BJ (cell line): ENCODE measurements at regions not wholly inside any gene's neighbourhood (a gene's known extent, or its start where the extent isn't known, plus 50 kb on each side); places are given as distances from the start of the nearest gene placed in this dataset.

Experiments
- CTCF ChIA-PET: fragments of 350-600 bp; formaldehyde crosslinking; extraction: SDS; loops from one replicate; lab custom pipeline; 2021; ENCODE audit warnings: antibody characterized with exemption, inconsistent platforms; lab: Yijun Ruan, JAX
- POLR2A ChIA-PET: fragments of 300-600 bp; sonication (Branson Sonifier 250); formaldehyde crosslinking; extraction: SDS; loops from one replicate; lab custom pipeline; 2021; ENCODE audit warnings: antibody characterized with exemption; lab: Charles Lee
- DNase-seq: peaks from one replicate; pipeline ENCODE4 v3.0.0-alpha.2; 2011; ENCODE audit warnings: low read depth
- H3K27me3 ChIP-seq: 2 replicates; pipeline ENCODE4 v1.6.0; 2011; ENCODE audit warnings: low read length; ENCODE audit not compliant: control insufficient read depth, insufficient read depth
- H3K36me3 ChIP-seq: 2 replicates; pipeline ENCODE4 v1.5.1; 2011; ENCODE audit warnings: low read length; ENCODE audit not compliant: control insufficient read depth, insufficient read depth
- H3K4me3 ChIP-seq: 2 replicates; pipeline ENCODE4 v1.5.1; 2011; ENCODE audit warnings: low read depth, mild to moderate bottlenecking, control low read depth, low read length
- CTCF ChIP-seq: IDR thresholded peaks from 2 replicates; pipeline ENCODE4 v1.5.1; 2011; ENCODE audit warnings: low read depth, mild to moderate bottlenecking, control low read depth, inconsistent platforms, low read length, moderate library complexity; ENCODE audit not compliant: insufficient read depth

GRCh38 chr3:72006631-72007556 lies 221.9 kb upstream of the PROK2 start:
- CTCF ChIA-PET, result no interaction called here
- POLR2A ChIA-PET, result no interaction called here
- Histone ChIP-seq H3K4me3 (no peak overlapping the region), H3K36me3 (no peaks in the 10 kb centered on the region), H3K27me3 (no peaks in the 10 kb centered on the region)
- TF ChIP-seq CTCF, result no peak
- no peak for DNase-seq

- Histone ChIP-seq H3K36me3 (no peaks in the 10 kb centered on the region), H3K27me3 (no peaks in the 10 kb centered on the region), H3K4me3 (no peak overlapping the region)
- CTCF ChIA-PET, result no interaction called here
- no peak for TF ChIP-seq CTCF
- POLR2A ChIA-PET, result no interaction called here
- DNase-seq, result no peak
These were observed 219.9 kb upstream of the PROK2 start for GRCh38 chr3:72004749-72005292.

DNA sequence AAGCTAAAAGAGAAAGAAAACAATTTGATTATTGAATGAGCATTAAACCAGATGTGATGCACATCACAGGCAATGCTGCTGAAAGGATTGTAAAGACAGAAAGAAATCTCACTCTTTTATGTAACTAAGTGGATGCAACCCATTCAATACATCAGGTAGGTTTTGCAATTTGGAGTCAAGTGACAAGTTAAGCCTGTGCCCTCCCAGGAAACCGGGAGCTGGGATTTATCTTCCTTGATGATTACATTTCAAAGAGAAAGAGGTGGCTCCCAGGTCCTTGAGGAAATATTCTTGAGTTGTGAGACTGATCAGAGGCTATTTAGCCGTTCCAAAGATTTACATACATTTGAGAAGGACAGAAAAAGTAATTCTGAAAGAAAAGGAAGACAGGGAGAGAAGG lies 219.0 kb upstream of the PROK2 start:
- no peak for DNase-seq
- POLR2A ChIA-PET, result no interaction called here
- no peaks in the 10 kb centered on the region for H3K36me3 ChIP-seq
- CTCF ChIA-PET, result no interaction called here
- no peak for TF ChIP-seq CTCF
- H3K4me3 ChIP-seq, result no peak overlapping the region
- no peaks in the 10 kb centered on the region for H3K27me3 ChIP-seq

DNA sequence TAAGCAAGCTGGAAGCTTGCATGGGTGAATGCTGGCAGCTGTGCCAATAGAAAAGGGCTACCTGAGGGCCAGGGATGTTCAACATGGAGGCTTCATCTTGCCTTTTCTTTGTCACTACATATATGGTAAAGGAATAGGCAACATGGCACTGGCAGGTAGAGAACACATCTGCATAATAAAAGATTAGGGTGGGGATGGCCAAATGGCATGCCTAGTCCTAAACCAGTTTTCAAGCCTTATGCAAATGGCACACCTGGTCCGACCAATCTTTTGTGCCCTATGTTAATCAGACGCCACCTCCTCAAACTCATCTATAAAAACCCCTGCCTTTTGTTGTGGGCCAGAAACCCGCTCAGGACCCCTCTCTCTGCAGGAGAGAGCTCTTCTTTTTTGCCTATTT lies 216.8 kb upstream of the PROK2 start:
- DNase-seq, result no peak
- CTCF ChIA-PET, result no interaction called here
- TF ChIP-seq CTCF, result no peak
- H3K36me3 ChIP-seq, result no peaks in the 10 kb centered on the region
- POLR2A ChIA-PET, result no interaction called here
- H3K27me3 ChIP-seq, result no peaks in the 10 kb centered on the region
- no peak overlapping the region for H3K4me3 ChIP-seq

- DNase-seq, result peak; percentile 94
- Histone ChIP-seq H3K36me3 (no peaks in the 10 kb centered on the region), H3K27me3 (no peaks in the 10 kb centered on the region), H3K4me3 (no peak overlapping the region)
- TF ChIP-seq CTCF, result no peak
- ChIA-PET POLR2A (interaction anchor here (0.6 kb wide), 1 partner anchor 146 kb away, joined by 4 read pairs; no protein-coding TSS in a partner anchor), CTCF (interaction anchor here (0.7 to 2.1 kb wide), 4 partner anchors 10 to 267 kb away, joined by 3 to 5 read pairs (median 3); no protein-coding TSS in a partner anchor)
These were observed 214.2 kb upstream of the PROK2 start for GRCh38 chr3:71998995-71999673.
